ENCODE measurements at regions not wholly inside any gene's neighbourhood (a gene's known extent, or its start where the extent isn't known, plus 50 kb on each side); places are given as distances from the start of the nearest gene placed in this dataset.

DNA sequence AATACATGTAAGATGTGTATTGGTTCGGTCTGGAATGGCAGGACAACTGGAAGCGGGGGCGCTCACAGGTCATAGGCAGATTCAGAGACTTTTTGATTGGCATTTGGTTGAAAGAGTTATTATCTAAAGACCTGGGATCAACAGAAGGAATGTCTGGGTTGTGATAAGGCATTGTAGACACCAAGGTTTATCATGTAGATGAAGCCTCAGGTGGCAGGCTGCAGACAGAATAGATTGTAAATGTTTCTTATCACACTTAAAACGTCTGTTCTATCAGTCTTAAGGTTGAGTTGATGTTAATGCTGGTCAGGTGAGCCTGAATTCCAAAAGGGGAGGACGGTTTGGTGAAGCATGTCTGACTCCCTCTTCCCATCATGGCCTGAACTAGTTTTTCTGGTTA lies 295.9 kb upstream of the PROK2 start:
- CTCF ChIA-PET (ENCODE audit: partially characterized antibody) = interaction anchor here (1.5 to 1.6 kb wide), 2 partner anchors 11 to 108 kb away, joined by 3 read pairs; no protein-coding TSS in a partner anchor
- H3K14ac ChIP-seq (ENCODE audit: insufficient read length) = no peak overlapping the region
- FAIRE-seq (no peak), DNase-seq (ENCODE audit: low read depth in 1 of 2, low spot score in 2 of 2) (no peak)
- H3K4me2 ChIP-seq (ENCODE audit: insufficient read depth in 1 of 2, low read depth in 2 of 2, low read length in 2 of 2) = no peak overlapping the region
- no peak overlapping the region for H3K18ac ChIP-seq (ENCODE audit: extremely low read depth, low read length)
- H3K27me3 ChIP-seq (replicated peaks in 1 of 4; ENCODE audit: control insufficient read depth in 3 of 4, extremely low read depth in 1 of 4, insufficient read depth in 3 of 4, low read length in 3 of 4) = no peaks in the 10 kb centered on the region
- H3K79me2 ChIP-seq (ENCODE audit: control insufficient read depth in 1 of 2, insufficient read depth in 2 of 2, low read length in 2 of 2) = no peaks in the 10 kb centered on the region
- no peak overlapping the region for H4K5ac ChIP-seq (ENCODE audit: insufficient read length, low read depth, low read length)
- H3K4me3 ChIP-seq (ENCODE audit: extremely low read depth in 1 of 4, insufficient read depth in 2 of 4, low read depth in 3 of 4, low read length in 4 of 4) = no peak overlapping the region
- no peak overlapping the region for H3K23ac ChIP-seq (ENCODE audit: insufficient read length)
- TF ChIP-seq EP300 (IDR thresholded peaks at IDR 0.05; ENCODE audit: borderline replicate concordance in 1 of 2, low read depth in 2 of 2, low read length in 2 of 2) (no peak), SP4 (IDR thresholded peaks at IDR 0.05; ENCODE audit: low read length) (no peak)
- peaks cover 5 to 6% of the 10 kb centered on the region in 2 experiments for H3K9me3 ChIP-seq (ENCODE audit: insufficient read depth in 2 of 2, low read depth in 1 of 2, low read length in 1 of 2)
- H3K56ac ChIP-seq (replicated peaks; ENCODE audit: insufficient read length, low read depth, low read length) = no peak overlapping the region
- H3K4me1 ChIP-seq (replicated peaks in 1 of 4; ENCODE audit: control insufficient read depth in 3 of 4, insufficient read depth in 4 of 4, low read length in 3 of 4) = no peaks in the 10 kb centered on the region; a peak in 1 of 7 replicates
- H3K4ac ChIP-seq (replicated peaks; ENCODE audit: insufficient read length, low read depth, low read length) = no peak overlapping the region
- no peak overlapping the region for H2BK5ac ChIP-seq (ENCODE audit: low read depth, low read length)
- no peak overlapping the region for H4K91ac ChIP-seq (replicated peaks; ENCODE audit: insufficient read length, low read length)
- 92% methylated on average over 5 of the region's 5 CpGs; no CpG with 5 or more reads in 1 of the 2 experiments for WGBS, 2 experiments (ENCODE audit: extremely low coverage in 1 of 2, insufficient coverage in 1 of 2, insufficient read length in 1 of 2, insufficient replicate concordance in 2 of 2, low coverage in 1 of 2, low lambda C conversion rate in 2 of 2, missing lambda C conversion rate in 1 of 2)
- H4K20me1 ChIP-seq (replicated peaks in 1 of 2; ENCODE audit: control insufficient read depth in 1 of 2, insufficient read depth in 2 of 2, low read length in 2 of 2) = no peaks in the 10 kb centered on the region
- no peaks in the 10 kb centered on the region for H3K36me3 ChIP-seq (ENCODE audit: control insufficient read depth in 2 of 4, insufficient read depth in 4 of 4, low read length in 3 of 4)
- H2BK12ac ChIP-seq (ENCODE audit: low read depth, low read length) = no peak overlapping the region
- H2AFZ ChIP-seq (ENCODE audit: low read length) = no peak overlapping the region
- no peaks in the 10 kb centered on the region for H3K79me1 ChIP-seq (ENCODE audit: low read depth, low read length)
- H2BK20ac ChIP-seq (ENCODE audit: low read length) = no peak overlapping the region
- no peak overlapping the region for H3K9ac ChIP-seq (replicated peaks in 1 of 4; ENCODE audit: extremely low read depth in 1 of 4, low read depth in 3 of 4, low read length in 3 of 4)
- H2BK15ac ChIP-seq (ENCODE audit: low read length) = no peak overlapping the region
- H3K23me2 ChIP-seq (ENCODE audit: low read depth, low read length) = no peaks in the 10 kb centered on the region; the same call in 1 of the 2 replicates
- POLR2A ChIA-PET (ENCODE audit: partially characterized antibody) = no interaction called here
- H3K27ac ChIP-seq (ENCODE audit: low read depth, low read length) = no peak overlapping the region
- H2AK5ac ChIP-seq (ENCODE audit: low read depth, low read length) = no peak overlapping the region
- H4K8ac ChIP-seq (ENCODE audit: extremely low read depth, insufficient read depth, low read length) = no peak overlapping the region
- H2BK120ac ChIP-seq (replicated peaks; ENCODE audit: low read depth, low read length) = no peak overlapping the region

Measured in H1 (cell line).